Neural progenitor cell (in vitro differentiated cells): ENCODE measurements at regions not wholly inside any gene's neighbourhood (a gene's known extent, or its start where the extent isn't known, plus 50 kb on each side); places are given as distances from the start of the nearest gene placed in this dataset.

Source experiments
- EZH2 ChIP-seq: fragments of 200-600 bp; sonication (generic); IDR thresholded peaks from 2 replicates; pipeline ENCODE4 v1.6.1; 2017; ENCODE audit warnings: antibody characterized with exemption, mild to moderate bottlenecking, moderate library complexity
- TF ChIP-seq, protein P1 (sequence below): fragments of 200-600 bp; sonication (generic); IDR thresholded peaks from 2 replicates; pipeline ENCODE4 v1.5.1; 2017; ENCODE audit warnings: antibody characterized with exemption, mild to moderate bottlenecking

DNA sequence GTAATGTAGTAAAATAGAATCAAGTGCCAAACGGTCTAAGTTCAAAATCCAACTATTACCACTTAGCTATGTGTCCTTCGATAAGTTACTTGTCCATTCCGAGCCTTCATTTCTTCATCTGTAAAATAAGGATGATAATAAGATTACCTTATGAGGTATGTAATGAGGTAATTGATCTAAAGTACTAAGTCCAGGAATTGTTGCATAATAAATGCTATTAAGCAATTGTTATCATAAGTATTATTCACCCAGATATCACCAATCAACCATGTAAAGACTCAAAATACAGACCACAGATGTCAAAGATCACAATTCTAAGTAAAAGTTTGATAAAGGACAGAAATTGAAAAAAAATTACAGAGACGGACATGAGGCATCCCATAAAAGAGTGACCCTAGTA lies 168.4 kb upstream of the POU3F4 start:
- TF ChIP-seq, protein P1, sequence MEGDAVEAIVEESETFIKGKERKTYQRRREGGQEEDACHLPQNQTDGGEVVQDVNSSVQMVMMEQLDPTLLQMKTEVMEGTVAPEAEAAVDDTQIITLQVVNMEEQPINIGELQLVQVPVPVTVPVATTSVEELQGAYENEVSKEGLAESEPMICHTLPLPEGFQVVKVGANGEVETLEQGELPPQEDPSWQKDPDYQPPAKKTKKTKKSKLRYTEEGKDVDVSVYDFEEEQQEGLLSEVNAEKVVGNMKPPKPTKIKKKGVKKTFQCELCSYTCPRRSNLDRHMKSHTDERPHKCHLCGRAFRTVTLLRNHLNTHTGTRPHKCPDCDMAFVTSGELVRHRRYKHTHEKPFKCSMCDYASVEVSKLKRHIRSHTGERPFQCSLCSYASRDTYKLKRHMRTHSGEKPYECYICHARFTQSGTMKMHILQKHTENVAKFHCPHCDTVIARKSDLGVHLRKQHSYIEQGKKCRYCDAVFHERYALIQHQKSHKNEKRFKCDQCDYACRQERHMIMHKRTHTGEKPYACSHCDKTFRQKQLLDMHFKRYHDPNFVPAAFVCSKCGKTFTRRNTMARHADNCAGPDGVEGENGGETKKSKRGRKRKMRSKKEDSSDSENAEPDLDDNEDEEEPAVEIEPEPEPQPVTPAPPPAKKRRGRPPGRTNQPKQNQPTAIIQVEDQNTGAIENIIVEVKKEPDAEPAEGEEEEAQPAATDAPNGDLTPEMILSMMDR, result no peak
- TF ChIP-seq EZH2, result no peak
